GM19099 (cell line): ENCODE measurements at regions not wholly inside any gene's neighbourhood (a gene's known extent, or its start where the extent isn't known, plus 50 kb on each side); places are given as distances from the start of the nearest gene placed in this dataset.

Experiments used
- POLR2A ChIP-seq: IDR thresholded peaks from 3 replicates; pipeline ENCODE4 v1.6.1; 2011; ENCODE audit warnings: low read depth; ENCODE audit not compliant: insufficient read length; ENCODE audit errors: extremely low read depth

DNA sequence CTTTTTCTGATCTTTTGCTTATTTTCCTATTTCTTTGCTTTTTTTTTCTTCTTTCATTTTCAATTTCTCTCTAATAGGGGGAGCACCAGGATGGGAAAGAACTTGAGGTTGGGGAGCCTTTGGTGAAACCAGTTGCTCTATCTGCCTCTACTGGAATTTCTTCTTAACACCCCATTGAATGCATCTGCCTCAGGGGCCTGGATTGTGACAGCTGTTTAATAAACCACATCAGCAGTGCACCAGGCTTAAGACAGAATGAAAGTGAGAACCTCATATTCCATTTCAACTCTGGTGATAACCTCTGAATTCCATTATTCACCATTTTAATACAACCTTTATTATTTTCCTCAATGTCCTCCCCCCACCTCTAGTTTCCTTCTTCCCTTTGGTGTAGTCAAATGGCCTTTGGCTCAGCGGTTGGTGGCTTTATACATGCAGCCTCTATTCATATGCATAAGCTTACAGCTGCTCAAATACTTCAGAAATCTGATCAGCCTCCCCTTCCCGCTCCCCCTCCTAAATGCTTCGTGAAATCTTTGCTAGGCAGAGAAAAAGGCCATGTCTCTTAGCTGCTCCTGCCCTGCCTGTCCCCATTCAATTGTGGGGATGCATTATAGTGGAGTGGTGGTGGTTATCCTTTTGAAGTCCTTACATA, 537.3 kb upstream of the PLXNA2 start:
- no peak for TF ChIP-seq POLR2A

DNA sequence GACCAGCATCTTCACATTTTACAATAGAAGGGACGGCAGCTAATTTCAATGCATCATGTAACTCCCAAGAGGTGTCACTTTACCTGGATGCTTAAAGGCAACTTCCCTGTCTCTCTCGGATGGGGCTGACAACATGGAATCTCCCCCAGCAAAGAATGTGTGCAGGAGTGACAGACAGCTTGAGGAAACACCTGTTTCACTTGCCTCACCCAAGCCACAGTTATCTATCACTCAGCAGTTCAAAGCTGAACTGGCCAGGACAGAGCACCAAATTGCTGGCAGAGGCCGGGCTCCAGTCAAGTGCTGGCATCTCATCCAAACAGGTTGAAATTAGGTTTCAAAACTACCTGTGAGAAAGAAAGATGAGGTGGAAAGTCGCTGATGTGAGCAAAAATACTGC, 538.0 kb upstream of the PLXNA2 start:
- TF ChIP-seq POLR2A = no peak

DNA sequence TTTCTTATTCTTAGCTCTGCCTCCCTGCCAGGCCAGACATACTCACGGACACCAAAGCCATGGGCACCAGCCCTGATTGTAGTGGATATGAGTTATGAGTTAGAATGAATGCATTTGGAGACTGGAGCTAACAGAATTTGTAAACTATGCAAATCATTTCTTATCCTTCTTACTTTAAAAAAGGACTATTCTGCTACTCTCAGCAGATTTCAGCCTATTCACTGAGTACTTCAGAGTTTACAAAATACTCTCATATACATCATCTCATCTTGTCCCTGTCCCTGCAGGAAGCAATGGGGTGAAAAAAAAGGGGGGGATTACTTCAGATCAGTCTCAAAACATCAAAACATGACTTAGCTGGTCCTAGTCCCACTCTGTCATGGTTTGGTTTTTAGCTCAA, 541.4 kb upstream of the PLXNA2 start:
- no peak for TF ChIP-seq POLR2A

DNA sequence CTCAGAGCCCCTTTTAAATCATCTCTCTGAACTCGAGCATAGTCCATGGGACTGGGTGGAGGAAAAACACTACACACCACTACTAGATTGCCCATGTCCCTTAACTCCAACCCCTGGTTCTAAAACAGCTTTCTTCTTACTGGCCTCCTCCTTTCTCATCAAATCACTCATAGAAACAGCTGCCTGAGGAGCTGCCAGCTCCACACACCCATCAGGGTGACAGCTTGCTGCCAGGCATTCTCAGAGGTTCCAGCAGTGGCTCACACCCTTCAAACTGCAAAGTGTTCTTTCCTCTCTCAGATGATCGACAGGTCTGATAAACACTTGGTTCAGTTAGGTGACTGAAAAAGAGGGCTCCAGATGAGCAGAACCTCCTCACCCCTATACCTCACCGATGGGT, 543.0 kb upstream of the PLXNA2 start:
- no peak for TF ChIP-seq POLR2A

- TF ChIP-seq POLR2A = no peak
Observed at GRCh38 chr1:208788013-208788540, 543.9 kb upstream of the PLXNA2 start.

DNA sequence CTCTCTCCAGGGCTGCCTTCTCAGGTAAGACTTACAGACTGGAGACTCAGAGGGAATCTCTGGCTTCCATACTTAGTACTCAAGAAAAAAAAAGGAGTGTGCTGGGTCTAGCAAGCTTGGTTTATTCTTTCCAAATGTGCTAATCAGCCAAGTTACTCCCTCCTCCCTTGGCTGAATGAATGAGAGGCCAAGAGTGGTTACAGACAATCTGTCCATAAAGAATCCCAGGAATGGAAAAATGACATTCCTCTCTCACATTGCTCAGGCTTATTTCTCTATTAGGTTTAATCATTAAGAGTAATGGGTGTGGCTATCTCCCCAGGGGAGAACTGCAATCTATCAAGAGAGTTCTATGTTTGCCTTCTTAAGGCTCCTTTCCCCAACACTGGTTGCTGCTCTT, 547.3 kb upstream of the PLXNA2 start:
- no peak for TF ChIP-seq POLR2A

- no peak for TF ChIP-seq POLR2A
Observed at GRCh38 chr1:208793861-208794345, 549.7 kb upstream of the PLXNA2 start.

DNA sequence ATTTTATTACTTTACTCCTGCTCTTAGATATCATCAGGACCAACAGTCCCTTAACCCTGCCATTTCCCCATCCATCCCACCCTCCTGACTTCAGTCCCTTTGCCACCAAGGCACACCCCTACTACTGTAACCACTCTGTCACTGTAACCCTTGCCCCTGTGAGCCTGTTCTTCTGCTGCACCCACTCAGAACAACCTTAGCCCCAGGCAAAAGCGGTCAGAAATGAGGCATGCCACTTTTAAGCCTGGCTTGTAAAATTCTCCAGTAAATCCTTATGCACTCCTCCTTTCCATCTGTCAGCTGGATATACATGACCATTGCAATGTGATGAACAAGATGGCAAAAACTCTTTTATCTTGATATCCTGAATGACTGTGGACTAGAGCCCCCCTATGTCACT, 555.0 kb upstream of the PLXNA2 start:
- no peak for TF ChIP-seq POLR2A

- no peak for TF ChIP-seq POLR2A
Observed at GRCh38 chr1:208803011-208803811, 559.0 kb upstream of the PLXNA2 start.

DNA sequence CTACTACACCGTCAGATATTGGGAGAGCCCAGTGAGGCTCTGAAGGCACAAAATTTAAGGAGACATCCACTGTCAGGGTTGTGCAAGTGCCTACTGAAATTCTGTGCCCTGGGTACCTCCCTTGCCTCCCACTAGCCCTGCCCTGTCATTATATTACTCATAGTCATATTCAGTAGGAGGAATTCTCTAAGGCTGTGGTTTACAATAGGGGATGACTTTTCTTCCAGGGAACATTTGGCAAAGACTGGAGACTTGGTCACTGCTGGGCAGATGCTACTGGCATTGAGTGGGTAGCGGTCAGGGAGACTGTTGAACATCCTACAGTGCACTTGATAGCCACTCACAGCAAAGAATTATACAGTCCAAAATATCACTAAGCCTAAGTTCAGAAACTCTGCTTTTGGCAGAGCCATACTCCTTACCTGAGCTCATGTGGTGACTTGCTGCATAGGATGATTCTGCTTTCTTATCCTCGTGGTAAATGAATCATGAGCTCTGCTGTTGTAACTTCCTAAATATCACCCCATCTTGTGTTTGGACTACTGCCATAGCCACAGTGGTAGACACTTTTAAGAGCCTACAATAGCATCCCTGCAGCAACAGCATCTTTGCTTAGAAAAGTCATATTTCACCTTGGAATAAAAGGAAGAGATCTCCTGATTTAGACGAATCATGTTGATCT, 563.4 kb upstream of the PLXNA2 start:
- TF ChIP-seq POLR2A = no peak

DNA sequence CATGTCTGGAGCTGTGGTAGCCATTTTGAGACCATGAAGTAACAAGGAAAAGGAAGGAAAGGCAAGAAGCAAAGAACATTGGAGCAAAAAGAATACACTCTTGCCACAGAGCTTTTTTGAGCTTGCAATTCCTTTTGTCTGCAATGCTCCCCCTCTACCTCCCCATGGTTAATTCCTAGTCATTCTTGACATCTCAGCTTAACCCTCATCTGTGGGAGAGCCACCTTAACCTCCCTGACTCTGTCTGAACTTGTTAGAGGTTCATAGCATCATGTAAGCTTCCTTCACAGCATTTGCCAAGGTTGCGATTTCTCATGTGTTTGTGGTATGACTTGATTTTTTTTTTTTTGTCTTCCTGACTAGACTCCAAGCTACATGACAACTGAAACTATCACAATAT, 564.1 kb upstream of the PLXNA2 start:
- no peak for TF ChIP-seq POLR2A

DNA sequence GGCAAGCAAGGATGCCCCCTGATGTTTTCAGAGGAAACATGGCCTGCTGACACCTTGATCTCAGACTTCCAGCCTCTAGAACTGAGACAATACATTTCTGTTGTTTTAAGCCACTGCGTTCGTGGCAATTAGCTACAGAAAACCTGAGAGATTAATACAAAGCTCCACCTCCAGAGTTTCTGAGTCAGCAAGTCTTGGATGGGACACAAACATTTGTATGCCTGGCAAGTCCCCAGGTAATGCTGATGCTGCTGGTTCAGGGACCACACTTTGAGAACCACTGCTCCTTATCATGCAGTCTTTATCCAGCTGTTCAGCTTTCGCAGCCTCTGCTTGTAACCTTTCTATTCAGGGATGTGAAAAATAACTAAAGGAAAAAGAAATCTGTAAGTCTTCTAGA, 565.7 kb upstream of the PLXNA2 start:
- TF ChIP-seq POLR2A = no peak

- TF ChIP-seq POLR2A = no peak
Observed at GRCh38 chr1:208818770-208819445, 574.7 kb upstream of the PLXNA2 start.

DNA sequence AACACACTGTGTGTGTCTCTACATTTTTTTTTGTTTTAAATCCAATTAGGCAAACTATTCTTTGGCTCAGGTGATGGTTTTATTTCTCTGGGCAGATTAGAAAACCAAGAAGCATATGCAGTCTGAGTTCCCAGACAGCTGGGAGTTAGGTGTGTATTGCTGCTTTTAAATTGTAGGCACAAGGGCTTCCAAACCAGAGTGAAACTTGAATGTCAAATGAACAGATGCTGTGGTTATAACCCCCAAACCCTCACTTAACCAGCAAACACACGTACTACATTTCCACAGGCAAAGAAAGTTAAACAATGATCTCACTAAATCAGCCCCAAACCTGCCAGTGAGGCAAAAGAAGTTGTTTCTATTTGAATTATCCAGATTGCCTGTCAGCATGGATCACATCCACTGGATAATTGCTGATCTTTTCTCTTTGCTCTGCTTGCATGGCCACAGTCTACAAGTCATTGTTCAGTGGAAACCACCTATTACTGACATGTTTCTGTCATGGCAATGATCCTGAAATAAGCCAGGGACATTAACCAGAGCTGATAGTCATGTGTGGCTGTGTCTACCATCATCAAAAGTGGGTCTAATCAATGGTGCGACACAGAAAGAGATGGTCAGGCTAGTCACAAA, 576.5 kb upstream of the PLXNA2 start:
- no peak for TF ChIP-seq POLR2A
